ENCODE measurements at regions not wholly inside any gene's neighbourhood (a gene's known extent, or its start where the extent isn't known, plus 50 kb on each side); places are given as distances from the start of the nearest gene placed in this dataset.
"Not testable (repeated sequence)": the region's sequence is repeated elsewhere in the genome, so short reads cannot be mapped to it uniquely, and the experiment has no call there.

GRCh38 chrY:12483394-12483793 is 217.6 kb upstream of the USP9Y start:
- Mint-ChIP-seq H3K9me3 (no peaks in the 10 kb centered on the region), H3K36me3 (ENCODE audit: insufficient read depth) (no peaks in the 10 kb centered on the region), H3K27me3 (no peaks in the 10 kb centered on the region), H3K4me3 (no peak overlapping the region), H3K27ac (ENCODE audit: low read depth) (no peak overlapping the region), H3K4me1 (peaks cover 27% of the 10 kb centered on the region)
- ATAC-seq (replicated peaks; ENCODE audit: extremely low read depth, poor library complexity, severe bottlenecking) (no peak), DNase-seq (ENCODE audit: low spot score in 2 of 2) (no peak)

- peak; percentile 70 for ATAC-seq (replicated peaks; ENCODE audit: extremely low read depth, poor library complexity, severe bottlenecking)
- H3K27ac Mint-ChIP-seq (ENCODE audit: low read depth) = peak overlapping the region; percentile 8
- peaks cover 6% of the 10 kb centered on the region for H3K9me3 Mint-ChIP-seq
- H3K27me3 Mint-ChIP-seq = no peaks in the 10 kb centered on the region
- H3K4me1 Mint-ChIP-seq = peaks cover 29% of the 10 kb centered on the region
- H3K4me3 Mint-ChIP-seq = peak overlapping the region; percentile 58
- H3K36me3 Mint-ChIP-seq (ENCODE audit: insufficient read depth) = peaks cover 2% of the 10 kb centered on the region
- DNase-seq (ENCODE audit: low spot score in 2 of 2) = peak in 1 of 2 donors; percentile 12
Measured at GRCh38 chrY:12490558-12491209, 210.3 kb upstream of the USP9Y start.

- peaks cover 6% of the 10 kb centered on the region for H3K9me3 Mint-ChIP-seq
- DNase-seq (ENCODE audit: low spot score in 2 of 2) (no peak), ATAC-seq (replicated peaks; ENCODE audit: extremely low read depth, poor library complexity, severe bottlenecking) (no peak)
- peaks cover 24% of the 10 kb centered on the region for H3K4me1 Mint-ChIP-seq
- no peak overlapping the region for H3K4me3 Mint-ChIP-seq
- H3K36me3 Mint-ChIP-seq (ENCODE audit: insufficient read depth) = peaks cover 2% of the 10 kb centered on the region
- no peaks in the 10 kb centered on the region for H3K27me3 Mint-ChIP-seq
- no peak overlapping the region for H3K27ac Mint-ChIP-seq (ENCODE audit: low read depth)
Measured at GRCh38 chrY:12492218-12492617, 208.8 kb upstream of the USP9Y start.

- H3K27me3 Mint-ChIP-seq = no peaks in the 10 kb centered on the region
- H3K27ac Mint-ChIP-seq (ENCODE audit: low read depth) = no peak overlapping the region
Measured at GRCh38 chrY:12496007-12496406, 205.0 kb upstream of the USP9Y start.

GRCh38 chrY:12500096-12500495 is 200.9 kb upstream of the USP9Y start:
- Mint-ChIP-seq H3K9me3 (no peaks in the 10 kb centered on the region), H3K27me3 (no peaks in the 10 kb centered on the region), H3K4me1 (no peaks in the 10 kb centered on the region), H3K4me3 (no peak overlapping the region), H3K36me3 (ENCODE audit: insufficient read depth) (no peaks in the 10 kb centered on the region), H3K27ac (ENCODE audit: low read depth) (no peak overlapping the region)
- no peak for DNase-seq (ENCODE audit: low spot score in 2 of 2)
- ATAC-seq (replicated peaks; ENCODE audit: extremely low read depth, poor library complexity, severe bottlenecking) = no peak

More at GRCh38 chrY:12496007-12496406, 205.0 kb upstream of the USP9Y start:
- H3K4me3 Mint-ChIP-seq = no peak overlapping the region
- ATAC-seq (replicated peaks; ENCODE audit: extremely low read depth, poor library complexity, severe bottlenecking) (no peak), DNase-seq (ENCODE audit: low spot score in 2 of 2) (no peak)
- H3K4me1 Mint-ChIP-seq = peaks cover 1% of the 10 kb centered on the region
- H3K36me3 Mint-ChIP-seq (ENCODE audit: insufficient read depth) = no peaks in the 10 kb centered on the region
- H3K9me3 Mint-ChIP-seq = no peaks in the 10 kb centered on the region

GRCh38 chrY:12504028-12504427 is 197.0 kb upstream of the USP9Y start:
- not testable (repeated sequence) for DNase-seq (ENCODE audit: low spot score in 2 of 2); H3K27ac Mint-ChIP-seq (ENCODE audit: low read depth); H3K4me3 Mint-ChIP-seq; H3K36me3 Mint-ChIP-seq (ENCODE audit: insufficient read depth); ATAC-seq (replicated peaks; ENCODE audit: extremely low read depth, poor library complexity, severe bottlenecking); H3K27me3 Mint-ChIP-seq; H3K9me3 Mint-ChIP-seq; H3K4me1 Mint-ChIP-seq

GRCh38 chrY:12517338-12517737 is 183.7 kb upstream of the USP9Y start:
- Mint-ChIP-seq H3K27me3 (no peaks in the 10 kb centered on the region), H3K4me1 (no peaks in the 10 kb centered on the region), H3K36me3 (ENCODE audit: insufficient read depth) (peaks cover 2% of the 10 kb centered on the region), H3K9me3 (no peaks in the 10 kb centered on the region), H3K27ac (ENCODE audit: low read depth) (no peak overlapping the region), H3K4me3 (no peak overlapping the region)
- DNase-seq (ENCODE audit: low spot score in 2 of 2) (no peak), ATAC-seq (replicated peaks; ENCODE audit: extremely low read depth, poor library complexity, severe bottlenecking) (no peak)

- ATAC-seq (replicated peaks; ENCODE audit: extremely low read depth, poor library complexity, severe bottlenecking) (no peak), DNase-seq (ENCODE audit: low spot score in 2 of 2) (no peak)
- no peaks in the 10 kb centered on the region for H3K27me3 Mint-ChIP-seq
- peaks cover 26% of the 10 kb centered on the region for H3K4me1 Mint-ChIP-seq
- no peak overlapping the region for H3K27ac Mint-ChIP-seq (ENCODE audit: low read depth)
- H3K9me3 Mint-ChIP-seq = no peaks in the 10 kb centered on the region
- H3K36me3 Mint-ChIP-seq (ENCODE audit: insufficient read depth) = peaks cover 2% of the 10 kb centered on the region
- no peak overlapping the region for H3K4me3 Mint-ChIP-seq
Measured at GRCh38 chrY:12525206-12525605, 175.8 kb upstream of the USP9Y start.

- no peaks in the 10 kb centered on the region for H3K27me3 Mint-ChIP-seq
- DNase-seq (ENCODE audit: low spot score in 2 of 2) (no peak), ATAC-seq (replicated peaks; ENCODE audit: extremely low read depth, poor library complexity, severe bottlenecking) (no peak)
- H3K27ac Mint-ChIP-seq (ENCODE audit: low read depth) = peak overlapping the region; percentile 32
- H3K9me3 Mint-ChIP-seq = no peaks in the 10 kb centered on the region
- no peaks in the 10 kb centered on the region for H3K36me3 Mint-ChIP-seq (ENCODE audit: insufficient read depth)
- H3K4me1 Mint-ChIP-seq = peaks cover 39% of the 10 kb centered on the region
- H3K4me3 Mint-ChIP-seq = no peak overlapping the region
Measured at GRCh38 chrY:12526362-12527063, 174.5 kb upstream of the USP9Y start.

- Mint-ChIP-seq H3K4me3 (peak overlapping the region; percentile 73), H3K27ac (ENCODE audit: low read depth) (no peak overlapping the region), H3K36me3 (ENCODE audit: insufficient read depth) (no peaks in the 10 kb centered on the region), H3K27me3 (peaks cover 21% of the 10 kb centered on the region), H3K9me3 (no peaks in the 10 kb centered on the region), H3K4me1 (peaks cover 32% of the 10 kb centered on the region)
- no peak for DNase-seq (ENCODE audit: low spot score in 2 of 2)
- no peak for ATAC-seq (replicated peaks; ENCODE audit: extremely low read depth, poor library complexity, severe bottlenecking)
Measured at GRCh38 chrY:12537226-12537854, 163.7 kb upstream of the USP9Y start.

- Mint-ChIP-seq H3K9me3 (no peaks in the 10 kb centered on the region), H3K36me3 (ENCODE audit: insufficient read depth) (peaks cover 1% of the 10 kb centered on the region), H3K4me1 (peaks cover 3% of the 10 kb centered on the region), H3K27me3 (no peaks in the 10 kb centered on the region), H3K4me3 (no peak overlapping the region), H3K27ac (ENCODE audit: low read depth) (no peak overlapping the region)
- no peak for ATAC-seq (replicated peaks; ENCODE audit: extremely low read depth, poor library complexity, severe bottlenecking)
- no peak for DNase-seq (ENCODE audit: low spot score in 2 of 2)
Measured at GRCh38 chrY:12546746-12547420, 154.1 kb upstream of the USP9Y start.

GRCh38 chrY:12552471-12553283 is 148.4 kb upstream of the USP9Y start:
- no peak for DNase-seq (ENCODE audit: low spot score in 2 of 2)

More at GRCh38 chrY:12552471-12553283, 148.4 kb upstream of the USP9Y start:
- ATAC-seq (replicated peaks; ENCODE audit: extremely low read depth, poor library complexity, severe bottlenecking) = no peak
- Mint-ChIP-seq H3K36me3 (ENCODE audit: insufficient read depth) (peaks cover 1% of the 10 kb centered on the region), H3K9me3 (no peaks in the 10 kb centered on the region), H3K27ac (ENCODE audit: low read depth) (peak overlapping the region; percentile 75), H3K4me1 (peaks cover 24% of the 10 kb centered on the region), H3K27me3 (no peaks in the 10 kb centered on the region), H3K4me3 (no peak overlapping the region)

All from central memory CD8-positive, alpha-beta T cell (primary cell).